ENCODE measurements at regions not wholly inside any gene's neighbourhood (a gene's known extent, or its start where the extent isn't known, plus 50 kb on each side); places are given as distances from the start of the nearest gene placed in this dataset.
"Not testable (repeated sequence)": the region's sequence is repeated elsewhere in the genome, so short reads cannot be mapped to it uniquely, and the experiment has no call there.

- H3K4me1 ChIP-seq (ENCODE audit: control insufficient read depth, insufficient read depth, low read length), result peaks cover 22% of the 10 kb centered on the region
- no peaks in the 10 kb centered on the region for H3K27me3 ChIP-seq (ENCODE audit: control insufficient read depth, insufficient read depth, low read length)
- peaks cover 18% of the 10 kb centered on the region for H3K9me3 ChIP-seq (ENCODE audit: control insufficient read depth, insufficient read depth, low read length)
- H3K4me3 ChIP-seq (ENCODE audit: low read depth, low read length), result no peak overlapping the region
- no peak overlapping the region for H3K9ac ChIP-seq (ENCODE audit: low read depth, low read length)
- peaks cover 3% of the 10 kb centered on the region for H3K36me3 ChIP-seq (ENCODE audit: control insufficient read depth, insufficient read depth, low read length)
Measured at GRCh38 chr18:35827903-35828275, 144.6 kb upstream of the RMP24 start.

- Histone ChIP-seq H3K36me3 (ENCODE audit: control insufficient read depth, insufficient read depth, low read length) (peaks cover 3% of the 10 kb centered on the region), H3K9ac (ENCODE audit: low read depth, low read length) (peak overlapping the region; percentile 50), H3K9me3 (ENCODE audit: control insufficient read depth, insufficient read depth, low read length) (peaks cover 24% of the 10 kb centered on the region), H3K4me3 (ENCODE audit: low read depth, low read length) (no peak overlapping the region), H3K4me1 (ENCODE audit: control insufficient read depth, insufficient read depth, low read length) (peaks cover 22% of the 10 kb centered on the region), H3K27me3 (ENCODE audit: control insufficient read depth, insufficient read depth, low read length) (no peaks in the 10 kb centered on the region)
Measured at GRCh38 chr18:35828591-35828990, 143.9 kb upstream of the RMP24 start.

- Histone ChIP-seq H3K9ac (ENCODE audit: low read depth, low read length) (no peak overlapping the region), H3K9me3 (ENCODE audit: control insufficient read depth, insufficient read depth, low read length) (peaks cover 29% of the 10 kb centered on the region), H3K27me3 (ENCODE audit: control insufficient read depth, insufficient read depth, low read length) (no peaks in the 10 kb centered on the region), H3K4me3 (ENCODE audit: low read depth, low read length) (no peak overlapping the region), H3K36me3 (ENCODE audit: control insufficient read depth, insufficient read depth, low read length) (peaks cover 3% of the 10 kb centered on the region), H3K4me1 (ENCODE audit: control insufficient read depth, insufficient read depth, low read length) (no peaks in the 10 kb centered on the region)
Measured at GRCh38 chr18:35835366-35835765, 137.1 kb upstream of the RMP24 start.

- Histone ChIP-seq H3K9me3 (ENCODE audit: control insufficient read depth, insufficient read depth, low read length) (peaks cover 29% of the 10 kb centered on the region), H3K9ac (ENCODE audit: low read depth, low read length) (no peak overlapping the region), H3K27me3 (ENCODE audit: control insufficient read depth, insufficient read depth, low read length) (no peaks in the 10 kb centered on the region), H3K36me3 (ENCODE audit: control insufficient read depth, insufficient read depth, low read length) (peaks cover 3% of the 10 kb centered on the region), H3K4me1 (ENCODE audit: control insufficient read depth, insufficient read depth, low read length) (no peaks in the 10 kb centered on the region), H3K4me3 (ENCODE audit: low read depth, low read length) (no peak overlapping the region)
Measured at GRCh38 chr18:35835833-35836232, 136.6 kb upstream of the RMP24 start.

GRCh38 chr18:35836932-35837331 is 135.5 kb upstream of the RMP24 start:
- Histone ChIP-seq H3K36me3 (ENCODE audit: control insufficient read depth, insufficient read depth, low read length) (peaks cover 3% of the 10 kb centered on the region), H3K9me3 (ENCODE audit: control insufficient read depth, insufficient read depth, low read length) (peaks cover 20% of the 10 kb centered on the region), H3K4me3 (ENCODE audit: low read depth, low read length) (no peak overlapping the region), H3K4me1 (ENCODE audit: control insufficient read depth, insufficient read depth, low read length) (no peaks in the 10 kb centered on the region), H3K9ac (ENCODE audit: low read depth, low read length) (no peak overlapping the region), H3K27me3 (ENCODE audit: control insufficient read depth, insufficient read depth, low read length) (no peaks in the 10 kb centered on the region)

GRCh38 chr18:35837922-35838496 is 134.5 kb upstream of the RMP24 start:
- peaks cover 3% of the 10 kb centered on the region for H3K36me3 ChIP-seq (ENCODE audit: control insufficient read depth, insufficient read depth, low read length)
- peaks cover 10% of the 10 kb centered on the region for H3K9me3 ChIP-seq (ENCODE audit: control insufficient read depth, insufficient read depth, low read length)
- H3K4me3 ChIP-seq (ENCODE audit: low read depth, low read length), result no peak overlapping the region
- no peak overlapping the region for H3K9ac ChIP-seq (ENCODE audit: low read depth, low read length)
- no peaks in the 10 kb centered on the region for H3K4me1 ChIP-seq (ENCODE audit: control insufficient read depth, insufficient read depth, low read length)
- H3K27me3 ChIP-seq (ENCODE audit: control insufficient read depth, insufficient read depth, low read length), result no peaks in the 10 kb centered on the region

- peaks cover 3% of the 10 kb centered on the region for H3K36me3 ChIP-seq (ENCODE audit: control insufficient read depth, insufficient read depth, low read length)
- no peaks in the 10 kb centered on the region for H3K9me3 ChIP-seq (ENCODE audit: control insufficient read depth, insufficient read depth, low read length)
- no peaks in the 10 kb centered on the region for H3K27me3 ChIP-seq (ENCODE audit: control insufficient read depth, insufficient read depth, low read length)
Measured at GRCh38 chr18:35841283-35841682, 131.2 kb upstream of the RMP24 start.

GRCh38 chr18:35842536-35842935 is 129.9 kb upstream of the RMP24 start:
- no peak overlapping the region for H3K9ac ChIP-seq (ENCODE audit: low read depth, low read length)

More at GRCh38 chr18:35841283-35841682, 131.2 kb upstream of the RMP24 start:
- Histone ChIP-seq H3K4me3 (ENCODE audit: low read depth, low read length) (no peak overlapping the region), H3K4me1 (ENCODE audit: control insufficient read depth, insufficient read depth, low read length) (no peaks in the 10 kb centered on the region), H3K9ac (ENCODE audit: low read depth, low read length) (no peak overlapping the region)

GRCh38 chr18:35848321-35848720 is 124.2 kb upstream of the RMP24 start:
- not testable (repeated sequence) for H3K4me3 ChIP-seq (ENCODE audit: low read depth, low read length); H3K9me3 ChIP-seq (ENCODE audit: control insufficient read depth, insufficient read depth, low read length); H3K9ac ChIP-seq (ENCODE audit: low read depth, low read length); H3K36me3 ChIP-seq (ENCODE audit: control insufficient read depth, insufficient read depth, low read length); H3K27me3 ChIP-seq (ENCODE audit: control insufficient read depth, insufficient read depth, low read length)
- peaks cover 27% of the 10 kb centered on the region for H3K4me1 ChIP-seq (ENCODE audit: control insufficient read depth, insufficient read depth, low read length)

More at GRCh38 chr18:35842536-35842935, 129.9 kb upstream of the RMP24 start:
- Histone ChIP-seq H3K4me1 (ENCODE audit: control insufficient read depth, insufficient read depth, low read length) (no peaks in the 10 kb centered on the region), H3K4me3 (ENCODE audit: low read depth, low read length) (no peak overlapping the region), H3K9me3 (ENCODE audit: control insufficient read depth, insufficient read depth, low read length) (no peaks in the 10 kb centered on the region), H3K27me3 (ENCODE audit: control insufficient read depth, insufficient read depth, low read length) (no peaks in the 10 kb centered on the region), H3K36me3 (ENCODE audit: control insufficient read depth, insufficient read depth, low read length) (peaks cover 3% of the 10 kb centered on the region)

- H3K27me3 ChIP-seq (ENCODE audit: control insufficient read depth, insufficient read depth, low read length); H3K36me3 ChIP-seq (ENCODE audit: control insufficient read depth, insufficient read depth, low read length); H3K4me3 ChIP-seq (ENCODE audit: low read depth, low read length); H3K9me3 ChIP-seq (ENCODE audit: control insufficient read depth, insufficient read depth, low read length); H3K9ac ChIP-seq (ENCODE audit: low read depth, low read length): not testable (repeated sequence)
- H3K4me1 ChIP-seq (ENCODE audit: control insufficient read depth, insufficient read depth, low read length), result peaks cover 27% of the 10 kb centered on the region
Measured at GRCh38 chr18:35849241-35849640, 123.2 kb upstream of the RMP24 start.

GRCh38 chr18:35851286-35851970 is 121.1 kb upstream of the RMP24 start:
- Histone ChIP-seq H3K36me3 (ENCODE audit: control insufficient read depth, insufficient read depth, low read length) (no peaks in the 10 kb centered on the region), H3K27me3 (ENCODE audit: control insufficient read depth, insufficient read depth, low read length) (no peaks in the 10 kb centered on the region), H3K9ac (ENCODE audit: low read depth, low read length) (peak overlapping the region; percentile 48), H3K9me3 (ENCODE audit: control insufficient read depth, insufficient read depth, low read length) (no peaks in the 10 kb centered on the region), H3K4me3 (ENCODE audit: low read depth, low read length) (no peak overlapping the region), H3K4me1 (ENCODE audit: control insufficient read depth, insufficient read depth, low read length) (peaks cover 27% of the 10 kb centered on the region)

GRCh38 chr18:35852786-35853185 is 119.7 kb upstream of the RMP24 start:
- Histone ChIP-seq H3K27me3 (ENCODE audit: control insufficient read depth, insufficient read depth, low read length) (no peaks in the 10 kb centered on the region), H3K9me3 (ENCODE audit: control insufficient read depth, insufficient read depth, low read length) (peaks cover 4% of the 10 kb centered on the region), H3K9ac (ENCODE audit: low read depth, low read length) (no peak overlapping the region), H3K36me3 (ENCODE audit: control insufficient read depth, insufficient read depth, low read length) (no peaks in the 10 kb centered on the region), H3K4me3 (ENCODE audit: low read depth, low read length) (no peak overlapping the region), H3K4me1 (ENCODE audit: control insufficient read depth, insufficient read depth, low read length) (peaks cover 27% of the 10 kb centered on the region)
